ENCODE measurements at regions not wholly inside any gene's neighbourhood (a gene's known extent, or its start where the extent isn't known, plus 50 kb on each side); places are given as distances from the start of the nearest gene placed in this dataset.

GRCh38 chr18:72180689-72181088 is 363.5 kb downstream of the CBLN2 start:
- no peak for DNase-seq

GRCh38 chr18:72174972-72175649 is 369.0 kb downstream of the CBLN2 start:
- DNase-seq = no peak

GRCh38 chr18:72171596-72171995 is 372.5 kb downstream of the CBLN2 start:
- no peak for DNase-seq

GRCh38 chr18:72161691-72162090 is 382.5 kb downstream of the CBLN2 start:
- no peak for DNase-seq

GRCh38 chr18:72160510-72161445 is 383.4 kb downstream of the CBLN2 start:
- no peak for DNase-seq

GRCh38 chr18:72155327-72155726 is 388.8 kb downstream of the CBLN2 start:
- DNase-seq = no peak

GRCh38 chr18:72154926-72155325 is 389.2 kb downstream of the CBLN2 start:
- DNase-seq = no peak

GRCh38 chr18:72152935-72153334 is 391.2 kb downstream of the CBLN2 start:
- DNase-seq = no peak

- DNase-seq = no peak
Observed at GRCh38 chr18:72147830-72148229, 396.3 kb downstream of the CBLN2 start.

GRCh38 chr18:72140007-72140406 is 404.1 kb downstream of the CBLN2 start:
- DNase-seq = no peak

GRCh38 chr18:72128649-72129048 is 415.5 kb downstream of the CBLN2 start:
- DNase-seq = no peak

GRCh38 chr18:72122103-72122502 is 422.0 kb downstream of the CBLN2 start:
- DNase-seq = no peak

GRCh38 chr18:72119082-72119481 is 425.1 kb downstream of the CBLN2 start:
- DNase-seq = no peak

- no peak for DNase-seq
Observed at GRCh38 chr18:72114801-72115594, 429.1 kb downstream of the CBLN2 start.

GRCh38 chr18:72107647-72108383 is 436.3 kb downstream of the CBLN2 start:
- no peak for DNase-seq

- DNase-seq = no peak
Observed at GRCh38 chr18:72104851-72105250, 439.3 kb downstream of the CBLN2 start.

- DNase-seq = no peak
Observed at GRCh38 chr18:72102412-72102811, 441.7 kb downstream of the CBLN2 start.

GRCh38 chr18:72100465-72101004 is 443.6 kb downstream of the CBLN2 start:
- DNase-seq = no peak

- no peak for DNase-seq
Observed at GRCh38 chr18:72091369-72091768, 452.8 kb downstream of the CBLN2 start.

- no peak for DNase-seq
Observed at GRCh38 chr18:72089432-72089831, 454.7 kb downstream of the CBLN2 start.

GRCh38 chr18:72086421-72086820 is 457.7 kb downstream of the CBLN2 start:
- no peak for DNase-seq

- DNase-seq = no peak
Observed at GRCh38 chr18:72075040-72075439, 469.1 kb downstream of the CBLN2 start.
